HG03103 (cell line): ENCODE measurements at regions not wholly inside any gene's neighbourhood (a gene's known extent, or its start where the extent isn't known, plus 50 kb on each side); places are given as distances from the start of the nearest gene placed in this dataset.

Experiments
- ATAC-seq: cut with Tn5 transposase; IDR thresholded peaks from one replicate; pipeline ENCODE4 v1.9.1; 2021; ENCODE audit warnings: low read depth; ENCODE audit not compliant: unreplicated experiment

DNA sequence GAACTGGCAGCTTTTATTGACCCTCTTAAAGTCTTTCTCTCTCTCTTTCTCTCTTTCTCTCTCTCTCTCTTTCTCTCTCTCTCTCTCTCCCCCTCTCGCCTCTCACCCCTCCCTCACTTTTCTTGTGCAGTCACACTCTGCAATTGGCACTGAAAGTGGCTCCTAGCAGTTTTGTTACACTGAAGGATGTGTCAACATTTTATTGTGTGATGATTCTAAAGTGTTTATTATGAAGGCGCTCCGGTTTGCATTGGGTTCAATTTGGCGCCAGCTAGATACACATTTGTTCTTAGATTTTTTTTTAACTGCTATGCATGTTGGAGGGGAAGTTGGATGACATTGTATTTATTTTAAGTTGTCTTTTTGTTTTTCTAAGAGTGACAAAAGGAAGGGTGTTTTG lies 64.0 kb upstream of the CHRM3 start:
- ATAC-seq = no peak

DNA sequence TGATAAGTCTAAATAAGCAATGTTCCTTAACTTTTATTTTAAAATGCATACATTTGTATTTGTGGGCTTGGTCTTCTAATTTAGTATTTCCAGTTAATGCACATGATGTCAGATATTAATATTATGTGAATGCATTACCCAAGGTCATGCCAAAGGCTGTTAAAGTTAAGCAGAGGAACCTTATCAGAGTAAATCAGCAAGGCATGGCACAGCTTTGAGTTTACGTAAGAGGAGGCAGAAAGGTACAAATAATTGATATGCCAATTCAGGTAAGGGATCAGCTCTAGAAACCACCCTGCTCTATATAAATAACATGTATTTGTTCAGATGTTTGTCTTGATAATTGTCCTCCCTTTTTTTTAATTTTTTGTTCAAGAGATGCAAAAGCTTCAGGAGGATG lies 64.5 kb upstream of the CHRM3 start:
- no peak for ATAC-seq

- ATAC-seq = no peak
These were observed 68.4 kb upstream of the CHRM3 start for GRCh38 chr1:239317948-239318347.

GRCh38 chr1:239315631-239316217 lies 70.6 kb upstream of the CHRM3 start:
- ATAC-seq = no peak

DNA sequence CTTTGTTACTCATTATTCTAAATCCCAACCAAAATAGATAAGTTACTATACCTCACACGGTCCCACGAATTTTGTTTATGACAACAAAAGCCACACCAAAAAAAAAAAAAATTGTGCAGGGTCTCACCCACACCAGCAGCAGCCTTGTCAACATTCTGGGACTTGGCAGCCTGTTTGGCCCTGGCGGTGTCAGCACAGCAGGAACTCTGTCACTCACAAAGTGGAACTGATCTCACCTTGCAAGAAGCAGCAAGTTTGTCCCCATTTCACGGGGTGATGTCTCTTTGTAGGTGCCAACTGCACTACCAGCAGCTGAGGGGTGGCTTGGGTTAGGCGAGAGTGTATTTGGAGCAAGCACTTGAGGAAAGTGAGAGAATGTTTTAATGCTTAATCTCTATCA lies 75.0 kb upstream of the CHRM3 start:
- no peak for ATAC-seq

GRCh38 chr1:239308701-239309333 lies 77.6 kb upstream of the CHRM3 start:
- peak; percentile 57 for ATAC-seq

- no peak for ATAC-seq
These were observed 78.5 kb upstream of the CHRM3 start for GRCh38 chr1:239307886-239308285.

GRCh38 chr1:239306426-239306825 lies 79.9 kb upstream of the CHRM3 start:
- ATAC-seq = no peak

- no peak for ATAC-seq
These were observed 83.1 kb upstream of the CHRM3 start for GRCh38 chr1:239303289-239303688.

- no peak for ATAC-seq
These were observed 83.7 kb upstream of the CHRM3 start for GRCh38 chr1:239302696-239303095.

DNA sequence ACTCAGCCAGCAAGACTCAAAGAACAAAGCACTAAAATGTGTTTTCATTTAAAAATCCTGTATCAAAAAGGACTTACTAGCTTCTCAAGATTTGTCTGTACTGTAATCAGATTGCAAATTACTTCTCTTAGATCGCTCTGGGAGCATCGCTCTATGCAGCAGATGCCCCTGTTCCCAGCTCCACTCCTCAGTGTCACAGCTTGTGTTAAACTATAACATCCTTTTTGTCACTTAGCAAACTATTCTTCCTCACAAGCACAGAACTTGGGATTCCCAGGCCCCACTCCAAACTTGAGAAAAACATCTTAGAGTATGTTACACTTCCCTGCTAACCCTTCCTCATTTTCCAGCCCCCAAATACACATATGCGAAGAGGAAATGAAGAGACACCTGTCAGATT lies 85.1 kb upstream of the CHRM3 start:
- ATAC-seq = no peak

GRCh38 chr1:239297910-239298309 lies 88.5 kb upstream of the CHRM3 start:
- no peak for ATAC-seq

DNA sequence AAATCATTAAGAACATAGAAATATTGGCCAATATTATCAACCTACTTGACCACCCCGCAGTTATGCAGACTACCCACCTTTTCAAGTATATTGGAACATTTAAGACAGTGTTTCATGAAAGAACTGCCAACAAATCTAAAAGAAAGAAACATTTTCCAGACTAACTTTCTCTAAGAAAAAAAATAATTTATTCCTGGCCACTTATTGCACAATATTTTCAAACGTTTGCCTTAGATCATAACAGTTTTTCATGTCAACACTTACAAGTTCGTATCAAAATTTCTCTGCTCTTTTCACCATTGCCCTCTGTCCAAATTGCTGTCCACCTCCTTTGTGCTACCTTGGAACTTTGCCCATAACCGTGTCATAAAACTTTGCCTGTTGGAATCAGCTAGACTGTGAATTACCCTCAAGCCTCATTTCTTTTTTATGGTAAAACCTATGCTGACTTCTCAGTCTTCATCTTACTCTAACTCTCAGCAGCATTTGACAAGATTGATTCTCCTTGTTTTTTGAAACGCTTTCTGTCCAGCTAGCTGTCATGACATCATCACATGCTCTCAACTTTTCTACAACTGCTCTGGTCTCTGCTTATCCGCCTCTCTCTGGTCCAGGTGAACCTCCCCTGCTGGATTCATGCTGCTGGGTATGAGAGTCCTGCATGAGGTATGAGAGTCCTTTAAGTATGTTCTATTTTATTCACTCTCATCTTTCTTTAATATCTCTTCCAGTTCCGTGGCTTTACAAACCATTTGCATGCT lies 92.8 kb upstream of the CHRM3 start:
- ATAC-seq = no peak

GRCh38 chr1:239288820-239289554 lies 97.4 kb upstream of the CHRM3 start:
- no peak for ATAC-seq

DNA sequence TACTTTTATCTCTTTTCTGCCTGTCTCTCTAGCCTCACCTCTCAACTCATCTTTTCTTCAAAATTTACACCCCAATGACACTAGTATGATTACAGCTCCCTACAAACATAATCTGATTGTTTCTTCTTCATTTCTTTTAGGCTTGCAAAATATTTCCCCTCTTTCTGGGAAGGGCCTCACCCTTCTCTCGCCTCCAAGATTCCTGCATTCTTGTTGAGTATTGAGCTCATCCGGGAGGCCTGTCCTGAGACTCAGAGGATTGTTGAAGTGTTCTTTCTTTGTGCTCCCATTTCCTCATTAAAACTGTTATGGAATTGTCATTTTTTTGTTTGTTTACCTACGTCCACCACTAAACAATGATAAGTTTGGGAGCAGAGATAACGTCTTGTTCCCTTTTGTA lies 99.1 kb upstream of the CHRM3 start:
- ATAC-seq = no peak

- no peak for ATAC-seq
These were observed 103.2 kb upstream of the CHRM3 start for GRCh38 chr1:239283216-239283615.

DNA sequence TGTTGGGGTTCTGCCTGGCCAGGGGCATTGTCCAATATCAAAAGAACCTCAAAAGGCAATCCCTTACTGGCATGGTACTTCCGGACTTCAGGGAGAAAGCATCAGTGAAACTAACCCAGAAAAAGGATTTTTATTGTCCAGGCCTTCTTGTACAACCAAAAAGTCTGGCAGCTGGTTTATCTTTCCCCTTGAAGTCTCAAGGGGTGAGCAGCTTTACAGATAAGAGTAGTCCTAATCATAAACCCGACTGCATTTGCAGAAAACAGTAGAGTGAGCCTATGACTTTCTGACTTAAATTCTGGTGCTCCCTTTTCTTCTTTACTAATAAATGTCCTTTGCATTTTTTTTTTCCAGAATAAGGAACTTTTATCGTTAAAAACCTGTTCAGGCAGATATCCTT lies 104.0 kb upstream of the CHRM3 start:
- no peak for ATAC-seq

- ATAC-seq = no peak
These were observed 110.3 kb upstream of the CHRM3 start for GRCh38 chr1:239276051-239276450.

- no peak for ATAC-seq
These were observed 112.0 kb upstream of the CHRM3 start for GRCh38 chr1:239274242-239274830.

DNA sequence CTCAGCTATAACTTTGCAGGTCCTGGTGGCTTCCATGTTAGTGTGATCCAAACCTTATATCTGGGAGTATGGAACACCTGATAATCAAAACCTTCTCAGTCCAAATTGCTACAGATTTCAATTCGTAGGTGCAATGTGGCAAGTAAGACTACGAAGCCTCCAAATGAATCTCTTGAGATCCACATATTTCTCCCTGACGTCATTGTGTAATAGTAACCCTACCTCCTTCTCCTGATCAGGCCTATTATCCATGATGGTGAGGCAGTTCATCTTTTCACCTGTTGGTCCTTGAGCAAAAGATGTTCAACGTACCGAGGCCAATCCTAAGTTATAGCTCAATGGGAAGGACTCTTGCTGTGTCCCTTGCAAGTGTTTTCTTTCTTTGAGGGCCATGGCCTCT lies 115.9 kb upstream of the CHRM3 start:
- ATAC-seq = no peak

DNA sequence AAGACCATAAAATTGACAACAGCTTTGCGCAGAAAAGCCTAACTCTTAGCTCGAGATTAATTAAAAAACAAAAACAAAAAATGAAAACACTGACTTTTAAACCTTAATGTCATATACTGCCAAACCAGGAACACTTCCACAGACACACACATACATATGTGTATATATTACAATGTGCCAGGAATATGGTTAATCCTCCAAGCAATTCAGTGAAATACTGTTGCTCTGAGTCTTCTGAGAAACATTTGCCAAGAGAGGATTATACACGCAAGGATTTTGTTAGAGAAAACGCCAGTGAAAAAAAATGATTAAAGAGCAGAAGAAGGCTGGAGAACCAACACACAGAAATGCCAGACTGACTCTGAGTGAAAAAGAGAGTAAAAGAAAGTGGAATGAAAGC lies 116.7 kb upstream of the CHRM3 start:
- no peak for ATAC-seq
